Kidney (tissue), 13 donors: ENCODE measurements at regions not wholly inside any gene's neighbourhood (a gene's known extent, or its start where the extent isn't known, plus 50 kb on each side); places are given as distances from the start of the nearest gene placed in this dataset.

Experiments
- DNase-seq, 5 donors: peaks; one replicate each; pipeline ENCODE4 v3.0.0-alpha.2; 2013 to 2020
- FAIRE-seq: peaks from 2 replicates; lab custom pipeline; 2012; peaks lifted over from hg19 to GRCh38; lab: Jason Lieb, UNC
- H3K27ac ChIP-seq, 2 donors: one replicate each; pipeline ENCODE4 v1.7.0; 2013; ENCODE audit warnings: low read depth in 2 of 2, low read length in 2 of 2, inconsistent platforms in 1 of 2
- H3K27me3 ChIP-seq: one replicate; pipeline ENCODE4 v1.7.1; 2013; ENCODE audit warnings: low read length, inconsistent platforms; ENCODE audit not compliant: control insufficient read depth, insufficient read depth
- H3K36me3 ChIP-seq, 3 donors: one replicate each; pipeline versions ENCODE4 v1.7.0 to v1.7.1; 2013; ENCODE audit warnings: low read length in 3 of 3, control low read depth in 1 of 3, inconsistent platforms in 1 of 3; ENCODE audit not compliant: insufficient read depth in 3 of 3, control insufficient read depth in 2 of 3
- H3K4me1 ChIP-seq, 3 donors: one replicate each; pipeline versions ENCODE4 v1.7.0 to v1.7.1; 2013; ENCODE audit warnings: low read length in 3 of 3, inconsistent platforms in 1 of 3, low read depth in 1 of 3; ENCODE audit not compliant: control insufficient read depth in 2 of 3, insufficient read depth in 2 of 3
- H3K4me3 ChIP-seq, 3 donors: one replicate each; pipeline versions ENCODE4 v1.7.0 to v1.8.1; 2013; ENCODE audit warnings: low read length in 3 of 3, control low read depth in 1 of 3, inconsistent platforms in 1 of 3
- H3K9ac ChIP-seq, 3 donors: one replicate each; pipeline versions ENCODE4 v1.7.0 to v1.7.1; 2013; ENCODE audit warnings: low read length in 3 of 3, control low read depth in 1 of 3, inconsistent platforms in 1 of 3
- H3K9me3 ChIP-seq, 3 donors: one replicate each; pipeline versions ENCODE4 v1.7.0 to v1.7.1; 2013; ENCODE audit warnings: low read length in 3 of 3, control low read depth in 1 of 3, inconsistent platforms in 1 of 3; ENCODE audit not compliant: control insufficient read depth in 2 of 3, insufficient read depth in 1 of 3
- intact Hi-C: fragments of 100-400 bp; cut with DNase I; formaldehyde crosslinking; loops from one replicate; pipeline ENCODE4 v1.11.1; 2022
- TF ChIP-seq, protein P1 (sequence below): IDR thresholded peaks from 3 replicates; pipeline ENCODE4 v1.5.1; 2012; ENCODE audit warnings: mild to moderate bottlenecking, moderate library complexity, borderline replicate concordance; ENCODE audit not compliant: insufficient read depth; ENCODE audit errors: extremely low read depth
- donor health status: control.
- donor health status: control.
- donor health status: control.
- donor health status: control.
- donor health status: control.
- donor health status: DM: yes; HTN: yes; CAD: no.
- donor health status: Normal renal cell carcinoma (clear cell type).

DNA sequence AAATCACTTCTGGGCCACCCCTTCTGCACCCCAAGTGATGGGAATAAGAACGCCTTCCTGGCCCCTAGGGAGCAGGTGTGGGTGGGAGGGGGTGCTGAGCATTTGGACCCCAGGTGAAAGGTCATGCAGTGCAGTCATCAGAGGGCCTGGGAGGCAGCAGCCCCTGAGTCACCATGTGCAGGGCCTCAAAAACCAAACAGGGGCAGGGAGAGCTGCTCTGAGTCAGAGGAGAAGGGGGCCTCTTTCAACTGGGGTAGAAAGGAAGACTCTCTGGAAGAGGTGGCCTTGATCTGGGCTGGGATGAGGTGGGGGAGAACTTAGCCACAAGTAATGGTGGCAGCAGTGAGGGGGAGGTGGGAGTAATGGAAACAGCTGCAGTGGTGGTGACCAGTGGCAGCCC lies 164.3 kb downstream of the BUB3 start:
- intact Hi-C loops = no loop called here
- DNase-seq (no peak), FAIRE-seq (no peak)
- Histone ChIP-seq H3K4me1 (no peaks in the 10 kb centered on the region), H3K27ac (no peak overlapping the region), H3K27me3 (no peaks in the 10 kb centered on the region), H3K4me3 (no peak overlapping the region), H3K9me3 (no peaks in the 10 kb centered on the region), H3K36me3 (no peaks in the 10 kb centered on the region), H3K9ac (no peak overlapping the region)
- TF ChIP-seq, protein P1, sequence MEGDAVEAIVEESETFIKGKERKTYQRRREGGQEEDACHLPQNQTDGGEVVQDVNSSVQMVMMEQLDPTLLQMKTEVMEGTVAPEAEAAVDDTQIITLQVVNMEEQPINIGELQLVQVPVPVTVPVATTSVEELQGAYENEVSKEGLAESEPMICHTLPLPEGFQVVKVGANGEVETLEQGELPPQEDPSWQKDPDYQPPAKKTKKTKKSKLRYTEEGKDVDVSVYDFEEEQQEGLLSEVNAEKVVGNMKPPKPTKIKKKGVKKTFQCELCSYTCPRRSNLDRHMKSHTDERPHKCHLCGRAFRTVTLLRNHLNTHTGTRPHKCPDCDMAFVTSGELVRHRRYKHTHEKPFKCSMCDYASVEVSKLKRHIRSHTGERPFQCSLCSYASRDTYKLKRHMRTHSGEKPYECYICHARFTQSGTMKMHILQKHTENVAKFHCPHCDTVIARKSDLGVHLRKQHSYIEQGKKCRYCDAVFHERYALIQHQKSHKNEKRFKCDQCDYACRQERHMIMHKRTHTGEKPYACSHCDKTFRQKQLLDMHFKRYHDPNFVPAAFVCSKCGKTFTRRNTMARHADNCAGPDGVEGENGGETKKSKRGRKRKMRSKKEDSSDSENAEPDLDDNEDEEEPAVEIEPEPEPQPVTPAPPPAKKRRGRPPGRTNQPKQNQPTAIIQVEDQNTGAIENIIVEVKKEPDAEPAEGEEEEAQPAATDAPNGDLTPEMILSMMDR = no peak

DNA sequence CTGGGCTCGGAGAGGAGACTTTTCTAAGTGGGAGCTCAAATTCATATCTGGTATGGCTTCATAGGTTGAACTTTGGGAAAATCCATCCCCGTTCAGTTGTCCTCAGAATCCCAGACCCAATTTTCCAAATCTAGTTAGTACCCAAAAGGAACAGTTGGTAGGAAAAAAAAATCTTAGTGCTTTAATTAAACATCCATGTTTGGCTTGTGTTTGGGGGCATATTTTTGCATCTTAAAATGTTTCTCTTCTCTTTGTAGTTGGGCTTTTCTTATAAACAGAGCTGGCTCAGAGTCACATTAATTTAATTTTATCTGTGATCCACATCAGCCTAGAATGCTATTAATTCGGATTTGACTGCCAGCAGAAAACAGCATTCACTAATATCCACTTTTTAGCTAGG lies 165.9 kb downstream of the BUB3 start:
- Histone ChIP-seq H3K9ac (no peak overlapping the region), H3K4me3 (no peak overlapping the region), H3K27me3 (no peaks in the 10 kb centered on the region), H3K36me3 (no peaks in the 10 kb centered on the region), H3K9me3 (no peaks in the 10 kb centered on the region), H3K4me1 (no peaks in the 10 kb centered on the region), H3K27ac (no peak overlapping the region)
- TF ChIP-seq, protein P1 = no peak
- intact Hi-C loops = no loop called here
- DNase-seq = no peak
- no peak for FAIRE-seq

DNA sequence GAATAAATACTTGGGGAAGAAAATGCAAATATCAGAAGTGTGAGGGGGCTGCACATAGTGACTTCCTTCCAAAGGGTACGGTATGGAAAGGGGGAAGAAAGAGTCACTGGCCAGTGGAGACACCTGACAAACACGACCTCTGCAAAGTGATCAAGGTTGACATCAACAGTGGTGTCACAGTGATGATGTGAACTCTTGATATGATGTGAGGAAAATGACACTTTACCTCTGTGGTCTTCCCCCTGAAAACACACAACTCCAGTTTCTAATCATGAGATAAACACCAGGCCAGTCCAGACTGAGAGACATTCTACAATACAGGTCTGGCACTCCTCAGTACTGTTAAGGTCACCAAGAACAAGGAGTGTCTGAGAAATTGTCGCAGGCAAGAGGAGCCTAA lies 169.7 kb downstream of the BUB3 start:
- intact Hi-C loops = no loop called here
- no peak for DNase-seq

More for the DNA sequence above, 169.7 kb downstream of the BUB3 start:
- TF ChIP-seq, protein P1 = no peak
- no peak overlapping the region for H3K27ac ChIP-seq
- FAIRE-seq = no peak
- H3K9ac ChIP-seq = no peak overlapping the region
- no peaks in the 10 kb centered on the region for H3K36me3 ChIP-seq
- no peak overlapping the region for H3K4me3 ChIP-seq
- no peaks in the 10 kb centered on the region for H3K9me3 ChIP-seq
- no peaks in the 10 kb centered on the region for H3K4me1 ChIP-seq
- no peaks in the 10 kb centered on the region for H3K27me3 ChIP-seq
